ENCODE measurements at regions not wholly inside any gene's neighbourhood (a gene's known extent, or its start where the extent isn't known, plus 50 kb on each side); places are given as distances from the start of the nearest gene placed in this dataset.
A peak's percentile ranks its signal among the peaks of the same experiment; 100 is the strongest.
"Not testable (repeated sequence)": the region's sequence is repeated elsewhere in the genome, so short reads cannot be mapped to it uniquely, and the experiment has no call there.

DNA sequence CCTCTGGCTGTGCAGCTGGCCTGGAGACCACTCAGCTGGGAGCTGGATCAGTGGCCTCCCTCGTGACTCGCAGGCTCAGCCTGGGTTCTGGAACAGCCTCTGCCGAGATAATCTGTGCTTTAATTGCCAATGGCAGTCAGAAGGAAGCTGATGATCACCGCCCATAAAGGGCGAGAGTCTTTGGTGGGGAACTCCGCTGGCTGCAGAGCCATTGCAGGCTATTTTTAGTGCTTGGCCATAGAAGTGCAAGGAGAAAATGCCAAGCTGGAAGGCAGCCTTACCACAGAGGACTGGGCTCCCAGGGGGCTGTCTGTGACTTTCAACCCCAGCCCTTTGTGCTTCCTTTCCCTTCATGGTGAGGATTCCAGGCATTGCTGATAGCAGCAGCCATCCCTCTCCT, 62.2 kb upstream of the TENM4 start:
- no peak for DNase-seq

DNA sequence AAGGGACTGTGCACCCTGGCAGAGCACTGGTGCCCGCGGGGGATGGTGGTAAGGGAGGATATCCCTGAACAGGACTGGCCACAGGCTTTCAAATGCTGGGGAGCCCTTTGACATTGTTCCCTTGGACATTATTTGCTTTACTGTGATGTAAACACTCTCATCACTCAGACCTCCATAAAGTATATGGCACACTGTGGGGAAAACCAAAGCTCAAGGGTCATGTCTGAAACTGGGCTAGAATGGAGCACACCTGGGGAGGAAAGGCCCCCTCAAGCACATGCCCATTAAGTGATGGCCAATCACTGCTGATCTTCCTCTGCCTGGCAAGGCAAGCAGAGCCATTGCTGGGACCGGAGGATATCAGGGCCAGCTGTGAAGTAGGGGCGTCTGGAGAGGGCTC, 60.9 kb upstream of the TENM4 start:
- DNase-seq: no peak

DNA sequence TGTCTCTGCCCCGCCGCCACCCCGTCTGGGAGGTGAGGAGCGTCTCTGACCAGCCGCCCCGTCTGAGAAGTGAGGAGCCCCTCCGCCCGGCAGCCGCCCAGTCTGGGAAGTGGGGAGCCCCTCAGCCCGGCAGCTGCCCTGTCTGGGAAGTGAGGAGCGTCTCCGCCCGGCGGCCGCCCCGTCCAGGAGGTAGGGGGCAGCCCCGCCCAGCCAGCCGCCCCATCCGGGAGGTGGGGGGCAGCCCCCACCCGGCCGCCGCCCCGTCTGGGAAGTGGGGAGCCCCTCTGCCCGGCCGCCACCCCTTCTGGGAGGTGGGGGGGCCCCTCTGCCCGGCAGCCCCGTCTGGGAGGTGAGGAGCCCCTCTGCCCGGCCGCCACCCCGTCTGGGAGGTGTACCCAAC, 59.1 kb upstream of the TENM4 start:
- not testable (repeated sequence) for DNase-seq

DNA sequence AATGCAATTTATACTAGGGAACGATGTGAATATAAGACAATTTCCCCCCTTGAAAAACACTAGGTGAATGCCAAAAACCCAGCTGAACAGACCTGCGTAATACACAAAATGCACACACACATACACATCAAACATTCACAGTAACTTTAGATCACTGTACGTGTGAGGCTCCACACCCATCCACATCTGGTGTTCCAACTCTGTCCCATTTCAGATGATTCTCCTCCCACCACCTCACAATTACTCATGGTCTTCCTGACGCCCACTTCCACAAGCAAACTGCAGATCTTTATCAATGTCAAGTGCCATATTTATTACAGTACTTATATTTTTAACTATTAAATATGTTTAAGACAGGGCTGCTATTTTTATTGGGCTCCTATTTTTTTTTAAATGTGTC, 57.8 kb upstream of the TENM4 start:
- no peak for DNase-seq

DNA sequence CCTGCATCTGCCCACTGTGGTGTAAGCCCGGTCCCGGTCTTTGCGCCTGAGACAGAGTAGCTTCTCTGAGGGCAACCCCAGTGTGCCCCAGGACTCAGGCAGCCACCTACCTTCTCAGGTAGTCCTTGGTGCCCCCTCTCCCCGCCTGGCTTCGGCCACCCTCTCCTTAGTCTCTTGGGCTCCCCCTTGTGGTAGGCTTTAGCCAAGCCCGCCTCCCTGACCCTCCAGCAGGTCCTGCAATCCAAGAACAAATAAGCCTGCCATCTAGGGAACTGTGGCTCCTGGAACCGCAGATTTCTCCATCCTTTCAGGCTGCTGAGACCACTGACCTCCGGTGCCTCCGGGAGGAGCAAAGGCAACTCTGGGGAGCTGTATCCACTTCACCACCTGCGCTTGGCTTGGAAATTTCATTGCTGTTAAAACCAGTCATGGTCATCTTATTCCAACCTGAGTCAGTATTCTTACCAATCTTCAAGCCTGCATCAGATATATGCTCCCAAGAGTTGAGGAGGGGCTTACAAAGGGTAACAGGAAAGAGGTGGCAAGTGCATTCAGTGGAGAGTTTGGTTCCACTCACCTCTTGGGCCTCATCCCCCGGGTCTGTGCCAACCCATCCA, 52.8 kb upstream of the TENM4 start:
- peak; percentile 44 to 61 for DNase-seq

DNA sequence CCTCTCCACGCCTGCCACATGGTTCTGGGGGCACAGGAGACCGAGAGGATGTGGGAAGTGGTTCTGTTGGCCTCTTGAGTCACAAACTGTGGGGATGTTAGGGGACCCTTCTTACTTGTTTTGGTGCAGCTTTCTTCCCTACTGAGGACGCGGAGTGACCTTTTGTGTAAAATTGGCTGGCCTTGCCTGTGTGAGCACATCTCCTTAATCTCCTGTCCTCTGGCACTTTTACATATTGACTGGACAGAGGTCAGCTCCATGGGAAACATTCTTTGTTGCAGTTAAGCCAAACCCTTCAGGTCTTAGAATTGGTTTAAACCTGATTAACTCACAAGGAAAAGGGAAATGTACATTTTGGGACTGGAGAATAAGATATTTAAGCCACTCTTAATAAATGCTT, 51.2 kb upstream of the TENM4 start:
- DNase-seq: no peak

All from NCI-H2081 (cell line).